ENCODE measurements at regions not wholly inside any gene's neighbourhood (a gene's known extent, or its start where the extent isn't known, plus 50 kb on each side); places are given as distances from the start of the nearest gene placed in this dataset.

DNA sequence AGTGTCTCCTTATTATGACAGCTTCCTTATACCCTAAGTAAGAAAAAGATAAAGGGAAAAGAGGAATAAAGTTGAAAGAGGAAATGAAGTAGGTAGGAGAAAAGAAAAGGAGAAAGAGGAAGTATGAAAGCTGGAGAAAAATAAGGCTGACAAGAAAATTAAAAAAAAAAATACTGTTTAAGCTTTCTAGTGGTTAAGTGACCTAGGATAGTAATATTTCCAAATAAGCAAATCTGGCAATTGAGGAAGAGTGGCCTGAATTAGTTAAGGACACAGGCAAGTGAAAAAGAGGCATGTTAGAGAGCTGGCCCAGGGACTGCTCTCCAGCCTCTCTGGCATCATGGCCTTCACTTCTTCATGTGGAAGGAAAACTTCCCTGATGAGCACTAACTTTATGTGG, 76.5 kb upstream of the ADGRF1 start:
- H3K4me1 ChIP-seq = no peaks in the 10 kb centered on the region
- DNase-seq = no peak
- TF ChIP-seq POLR2A (IDR thresholded peaks at IDR 0.05) = no peak
- no peak for TF ChIP-seq CTCF (IDR thresholded peaks at IDR 0.05)
- H3K27me3 ChIP-seq = no peaks in the 10 kb centered on the region
- H3K4me3 ChIP-seq = no peak overlapping the region
- intact Hi-C loops (cut with DNase I; ENCODE audit: low total_unique reads) = no loop called here
- no peaks in the 10 kb centered on the region for H3K36me3 ChIP-seq
- H3K27ac ChIP-seq = no peak overlapping the region
- H3K9me3 ChIP-seq = no peaks in the 10 kb centered on the region

GRCh38 chr6:47117314-47117713, 75.2 kb upstream of the ADGRF1 start:
- Histone ChIP-seq H3K4me3 (no peak overlapping the region), H3K36me3 (no peaks in the 10 kb centered on the region), H3K27ac (no peak overlapping the region), H3K4me1 (no peaks in the 10 kb centered on the region), H3K27me3 (no peaks in the 10 kb centered on the region), H3K9me3 (no peaks in the 10 kb centered on the region)
- intact Hi-C loops (cut with DNase I; ENCODE audit: low total_unique reads) = no loop called here
- DNase-seq = no peak
- TF ChIP-seq POLR2A (IDR thresholded peaks at IDR 0.05) = no peak
- TF ChIP-seq CTCF (IDR thresholded peaks at IDR 0.05) = no peak

DNA sequence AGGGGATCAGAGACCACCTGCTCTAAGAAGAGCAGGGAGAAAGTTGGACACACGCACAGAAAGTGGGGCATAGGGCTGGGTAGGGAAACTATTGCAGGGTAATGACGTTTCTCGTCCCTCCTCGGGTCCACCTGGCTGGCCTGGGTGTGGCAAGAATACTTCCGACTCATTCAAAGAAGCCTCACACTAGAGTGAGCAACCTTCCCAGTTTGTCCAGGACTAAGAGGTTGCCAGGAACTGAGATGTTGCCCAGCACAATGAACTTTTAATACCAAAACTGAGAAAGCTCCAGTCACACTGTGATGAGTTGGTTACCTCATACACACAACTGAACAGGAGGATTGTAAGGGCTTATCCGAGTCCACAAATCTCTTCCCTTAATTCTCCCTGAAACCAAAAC, 74.5 kb upstream of the ADGRF1 start:
- Histone ChIP-seq H3K4me1 (no peaks in the 10 kb centered on the region), H3K27ac (no peak overlapping the region), H3K36me3 (no peaks in the 10 kb centered on the region), H3K9me3 (no peaks in the 10 kb centered on the region), H3K4me3 (no peak overlapping the region), H3K27me3 (no peaks in the 10 kb centered on the region)
- intact Hi-C loops (cut with DNase I; ENCODE audit: low total_unique reads) = no loop called here
- no peak for TF ChIP-seq CTCF (IDR thresholded peaks at IDR 0.05)
- no peak for TF ChIP-seq POLR2A (IDR thresholded peaks at IDR 0.05)
- DNase-seq = no peak

- H3K9me3 ChIP-seq = no peaks in the 10 kb centered on the region
- intact Hi-C loops (cut with DNase I; ENCODE audit: low total_unique reads) = no loop called here
- H3K4me1 ChIP-seq = no peaks in the 10 kb centered on the region
- H3K36me3 ChIP-seq = no peaks in the 10 kb centered on the region
- H3K27ac ChIP-seq = no peak overlapping the region
- DNase-seq = no peak
- TF ChIP-seq POLR2A (IDR thresholded peaks at IDR 0.05) = no peak
- TF ChIP-seq CTCF (IDR thresholded peaks at IDR 0.05) = no peak
- H3K4me3 ChIP-seq = no peak overlapping the region
- H3K27me3 ChIP-seq = no peaks in the 10 kb centered on the region
Observed at GRCh38 chr6:47116086-47116485, 74.0 kb upstream of the ADGRF1 start.

DNA sequence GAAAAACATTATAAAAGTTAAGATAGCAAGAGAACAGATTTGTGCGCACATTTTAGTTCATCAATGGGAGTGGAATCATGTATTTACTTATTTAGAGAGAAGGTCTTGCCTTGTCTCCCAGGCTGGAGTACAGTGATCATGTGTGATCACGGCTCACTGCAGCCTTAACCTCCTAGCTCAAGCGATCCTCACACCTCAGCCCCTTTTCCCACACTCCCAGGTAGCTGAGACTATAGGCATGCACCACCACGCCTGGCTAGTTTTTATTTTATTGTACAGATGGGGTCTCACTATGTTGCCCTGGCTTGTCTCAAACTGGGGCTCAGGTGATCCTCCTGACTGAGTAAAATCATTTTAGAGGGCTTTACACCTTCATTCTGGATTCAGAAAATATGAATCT, 72.3 kb upstream of the ADGRF1 start:
- Histone ChIP-seq H3K4me3 (no peak overlapping the region), H3K27ac (no peak overlapping the region), H3K36me3 (no peaks in the 10 kb centered on the region), H3K9me3 (no peaks in the 10 kb centered on the region), H3K4me1 (no peaks in the 10 kb centered on the region), H3K27me3 (no peaks in the 10 kb centered on the region)
- intact Hi-C loops (cut with DNase I; ENCODE audit: low total_unique reads) = no loop called here
- no peak for DNase-seq
- TF ChIP-seq POLR2A (IDR thresholded peaks at IDR 0.05) (no peak), CTCF (IDR thresholded peaks at IDR 0.05) (no peak)
